Upper lobe of left lung (tissue), 6 donors: ENCODE measurements at regions not wholly inside any gene's neighbourhood (a gene's known extent, or its start where the extent isn't known, plus 50 kb on each side); places are given as distances from the start of the nearest gene placed in this dataset.

Source experiments
- ATAC-seq, 2 donors: fragments of 200-7000 bp; cut with Tn5 transposase; one replicate each; pipeline ENCODE4 v1.9.1; 2022; ENCODE audit warnings: mild to moderate bottlenecking in 2 of 2, moderate library complexity in 2 of 2; ENCODE audit not compliant: low FRiP score in 2 of 2
- DNase-seq, 2 donors: peaks; one replicate each; pipeline ENCODE4 v3.0.0-alpha.2; 2019 to 2020
- H3K27ac ChIP-seq, 4 donors: fragments of 200-600 bp; sonication (generic); one replicate each; pipeline ENCODE4 v1.5.1; 2016 to 2019
- H3K27me3 ChIP-seq, 4 donors: fragments of 200-600 bp; sonication (generic); one replicate each; pipeline ENCODE4 v1.5.1; 2017 to 2019
- H3K36me3 ChIP-seq, 4 donors: fragments of 200-600 bp; sonication (generic); one replicate each; pipeline ENCODE4 v1.5.1; 2016 to 2019
- H3K4me1 ChIP-seq, 4 donors: fragments of 200-600 bp; sonication (generic); one replicate each; pipeline ENCODE4 v1.5.1; 2018 to 2019
- H3K4me3 ChIP-seq, 4 donors: fragments of 200-600 bp; sonication (generic); one replicate each; pipeline ENCODE4 v1.5.1; 2017 to 2019; ENCODE audit warnings: mild to moderate bottlenecking in 2 of 4, moderate library complexity in 1 of 4
- H3K9me3 ChIP-seq, 4 donors: fragments of 200-600 bp; sonication (generic); one replicate each; pipeline ENCODE4 v1.5.1; 2018 to 2019
- CTCF ChIP-seq, 6 experiments: fragments of 450-650 bp in 4 of 6; fragments of 200-600 bp in 2 of 6; sonication (generic) in 2 of 6; IDR thresholded peaks; one replicate each; pipeline ENCODE4 v1.5.1; 2016 to 2019; ENCODE audit warnings: antibody characterized with exemption in 6 of 6
- EP300 ChIP-seq, 4 donors: sonication (generic); formaldehyde crosslinking; IDR thresholded peaks; one replicate each; pipeline ENCODE4 v1.5.1; 2017; ENCODE audit warnings: antibody characterized with exemption in 4 of 4, control low read depth in 2 of 4
- POLR2A ChIP-seq, 4 donors: fragments of 450-650 bp; IDR thresholded peaks; one replicate each; pipeline ENCODE4 v1.5.1; 2016 to 2017; ENCODE audit warnings: antibody characterized with exemption in 4 of 4, mild to moderate bottlenecking in 2 of 4
- POLR2AphosphoS5 ChIP-seq, 2 donors: sonication (generic); formaldehyde crosslinking; IDR thresholded peaks; one replicate each; pipeline ENCODE4 v1.5.1; 2017; ENCODE audit warnings: antibody characterized with exemption in 2 of 2
- WGBS, 2 donors: methylation state at CpG; one replicate each; pipeline ENCODE4 v1.1.5; 2017 to 2018; 5-methylcytosine and 5-hydroxymethylcytosine counted together
- donor health status: DM: no; HTN: no; CAD: no; lungs with moderate emphysema.
- donor health status: DM: no; HTN: yes; CAD: no; lungs with severe emphysema.

DNA sequence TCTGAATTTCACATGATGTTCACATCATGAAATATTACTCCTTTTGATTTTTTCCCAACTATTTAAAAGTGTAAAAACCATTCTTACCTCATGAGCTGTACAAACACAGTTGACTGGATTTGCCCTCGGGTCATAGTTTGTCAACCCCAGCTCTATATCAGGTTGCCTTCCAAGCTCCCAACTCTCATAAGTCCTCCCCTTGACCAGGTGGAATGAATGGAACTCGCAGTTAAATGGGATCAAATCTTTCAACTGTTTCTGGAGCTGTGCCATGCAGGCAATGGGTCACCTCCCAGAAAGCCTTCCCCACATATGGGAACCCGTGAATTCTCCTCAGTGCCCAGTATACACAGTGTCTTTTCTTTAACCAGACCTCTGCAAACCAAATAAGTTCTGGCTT lies 169.8 kb upstream of the FOXD3 start:
- H3K27me3 ChIP-seq = no peaks in the 10 kb centered on the region
- H3K4me1 ChIP-seq = no peaks in the 10 kb centered on the region
- H3K9me3 ChIP-seq = no peaks in the 10 kb centered on the region
- no peaks in the 10 kb centered on the region for H3K36me3 ChIP-seq
- no peak overlapping the region for H3K27ac ChIP-seq
- DNase-seq (no peak), ATAC-seq (no peak)
- TF ChIP-seq EP300 (IDR thresholded peaks at IDR 0.05) (no peak), POLR2AphosphoS5 (IDR thresholded peaks at IDR 0.05) (no peak), POLR2A (IDR thresholded peaks at IDR 0.05) (no peak), CTCF (IDR thresholded peaks at IDR 0.05) (no peak)
- no peak overlapping the region for H3K4me3 ChIP-seq
- WGBS, 2 donors = 61 to 68% methylated on average over 3 of the region's 3 CpGs

- H3K4me3 ChIP-seq = no peak overlapping the region
- ATAC-seq (no peak), DNase-seq (no peak)
- no peaks in the 10 kb centered on the region for H3K36me3 ChIP-seq
- 67 to 68% methylated on average over 2 of the region's 2 CpGs for WGBS, 2 donors
- H3K27ac ChIP-seq = no peak overlapping the region
- H3K9me3 ChIP-seq = no peaks in the 10 kb centered on the region
- H3K4me1 ChIP-seq = no peaks in the 10 kb centered on the region
- H3K27me3 ChIP-seq = no peaks in the 10 kb centered on the region
- no peak for TF ChIP-seq POLR2AphosphoS5 (IDR thresholded peaks at IDR 0.05)
- TF ChIP-seq CTCF (IDR thresholded peaks at IDR 0.05) = no peak
- no peak for TF ChIP-seq EP300 (IDR thresholded peaks at IDR 0.05)
These were observed 166.9 kb upstream of the FOXD3 start for GRCh38 chr1:63155437-63155836.

DNA sequence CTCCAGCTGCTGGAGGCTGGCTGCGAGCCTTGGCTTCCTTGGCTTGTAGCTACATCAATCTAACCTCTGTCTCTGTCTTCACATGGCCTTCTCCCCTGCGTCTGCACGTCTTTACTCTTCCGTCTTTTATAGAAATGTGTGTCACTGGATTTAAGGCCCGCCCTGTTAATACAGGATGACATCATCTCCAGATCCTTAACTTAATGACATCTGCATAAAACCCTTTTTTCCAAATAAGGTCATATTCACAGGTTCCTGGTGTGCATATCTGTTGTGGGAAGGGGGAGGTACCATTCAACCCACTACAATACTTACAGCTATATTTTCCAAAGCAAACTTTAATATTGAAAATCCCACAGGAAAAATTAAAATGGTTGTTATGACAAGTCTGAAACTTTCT lies 165.3 kb upstream of the FOXD3 start:
- WGBS, 2 donors = 80 to 85% methylated on average over 5 of the region's 5 CpGs
- Histone ChIP-seq H3K9me3 (no peaks in the 10 kb centered on the region), H3K4me3 (no peak overlapping the region), H3K36me3 (no peaks in the 10 kb centered on the region), H3K27me3 (no peaks in the 10 kb centered on the region), H3K27ac (no peak overlapping the region), H3K4me1 (no peaks in the 10 kb centered on the region)
- no peak for ATAC-seq
- TF ChIP-seq POLR2AphosphoS5 (IDR thresholded peaks at IDR 0.05) = no peak
- no peak for TF ChIP-seq POLR2A (IDR thresholded peaks at IDR 0.05)
- no peak for TF ChIP-seq EP300 (IDR thresholded peaks at IDR 0.05)
- TF ChIP-seq CTCF (IDR thresholded peaks at IDR 0.05) = no peak
- no peak for DNase-seq

- H3K27ac ChIP-seq = no peak overlapping the region
- no peak for TF ChIP-seq POLR2AphosphoS5 (IDR thresholded peaks at IDR 0.05)
- no peak for TF ChIP-seq CTCF (IDR thresholded peaks at IDR 0.05)
- TF ChIP-seq POLR2A (IDR thresholded peaks at IDR 0.05) = no peak
- TF ChIP-seq EP300 (IDR thresholded peaks at IDR 0.05) = no peak
- H3K4me3 ChIP-seq = no peak overlapping the region
- DNase-seq (no peak), ATAC-seq (no peak)
- 73 to 76% methylated on average over 6 of the region's 6 CpGs for WGBS, 2 donors
- no peaks in the 10 kb centered on the region for H3K36me3 ChIP-seq
- H3K9me3 ChIP-seq = no peaks in the 10 kb centered on the region
- no peaks in the 10 kb centered on the region for H3K27me3 ChIP-seq
- no peaks in the 10 kb centered on the region for H3K4me1 ChIP-seq
These were observed 153.3 kb upstream of the FOXD3 start for GRCh38 chr1:63169057-63169456.

GRCh38 chr1:63173161-63173560 lies 149.2 kb upstream of the FOXD3 start:
- H3K27ac ChIP-seq = no peak overlapping the region
- H3K4me1 ChIP-seq = no peaks in the 10 kb centered on the region
- no peak overlapping the region for H3K4me3 ChIP-seq
- H3K36me3 ChIP-seq = no peaks in the 10 kb centered on the region
- H3K27me3 ChIP-seq = no peaks in the 10 kb centered on the region
- no peak for DNase-seq
- 33 to 47% methylated on average over 1 of the region's 1 CpG for WGBS, 2 donors
- peaks cover 0 to 3% (median 0%) of the 10 kb centered on the region in 4 donors for H3K9me3 ChIP-seq
- TF ChIP-seq CTCF (IDR thresholded peaks at IDR 0.05) (no peak), POLR2AphosphoS5 (IDR thresholded peaks at IDR 0.05) (no peak)
- no peak for ATAC-seq
